Hippocampal formation (tissue), 2 donors: ENCODE measurements at regions not wholly inside any gene's neighbourhood (a gene's known extent, or its start where the extent isn't known, plus 50 kb on each side); places are given as distances from the start of the nearest gene placed in this dataset.

Source experiments
- DNase-seq, 2 donors: peaks; one replicate each; lab custom pipeline; 2025; lab: John Stamatoyannopoulos, UW

DNA sequence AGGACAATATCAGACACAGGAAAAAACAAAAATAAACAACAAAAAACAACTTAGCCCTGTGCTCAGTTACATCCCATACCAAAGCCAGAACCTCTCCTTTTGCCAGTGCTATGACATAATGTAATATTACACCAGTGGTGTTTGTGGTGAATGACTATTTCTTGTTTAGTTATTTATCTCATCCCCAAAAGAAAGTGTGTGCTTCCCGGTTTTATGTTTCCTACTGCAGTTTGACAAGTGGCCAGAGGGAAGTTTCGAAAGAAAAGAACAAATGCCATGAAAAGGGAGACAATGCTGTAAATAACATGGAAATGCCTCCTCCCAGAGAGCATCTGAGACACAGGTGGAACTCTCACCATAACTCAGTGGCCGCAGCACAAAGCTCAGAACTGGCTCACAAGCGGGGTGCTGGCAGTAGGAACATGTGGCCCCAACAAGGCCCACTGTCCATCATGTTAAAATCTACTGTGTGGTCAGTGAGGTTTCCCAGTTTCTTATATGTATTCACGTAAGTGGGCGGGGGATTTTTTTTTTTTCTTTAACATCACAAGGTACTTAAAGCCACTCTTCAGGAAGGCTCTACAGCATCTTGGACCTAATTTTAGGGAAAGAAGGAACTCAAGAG, 158.2 kb downstream of the BARHL2 start:
- no peak for DNase-seq

DNA sequence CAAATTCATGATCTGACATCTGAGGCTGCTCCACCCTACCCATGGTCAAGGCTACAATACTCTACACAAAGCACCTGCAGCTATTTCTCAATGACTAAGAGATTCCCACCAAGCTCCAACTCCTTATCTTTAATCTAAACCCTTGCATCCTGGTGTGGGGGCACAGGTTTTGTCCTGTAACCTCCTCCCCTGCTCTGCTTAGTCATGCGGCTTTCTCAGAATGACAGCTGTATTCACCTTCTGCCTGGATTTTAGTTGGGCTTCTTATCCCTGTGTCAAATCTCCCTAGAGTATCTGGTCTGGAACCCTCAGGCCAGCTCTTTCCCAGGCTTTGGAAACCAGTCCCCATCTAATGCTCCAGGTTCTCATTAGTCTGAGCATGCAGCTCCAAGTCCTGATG, 159.0 kb downstream of the BARHL2 start:
- DNase-seq: no peak

DNA sequence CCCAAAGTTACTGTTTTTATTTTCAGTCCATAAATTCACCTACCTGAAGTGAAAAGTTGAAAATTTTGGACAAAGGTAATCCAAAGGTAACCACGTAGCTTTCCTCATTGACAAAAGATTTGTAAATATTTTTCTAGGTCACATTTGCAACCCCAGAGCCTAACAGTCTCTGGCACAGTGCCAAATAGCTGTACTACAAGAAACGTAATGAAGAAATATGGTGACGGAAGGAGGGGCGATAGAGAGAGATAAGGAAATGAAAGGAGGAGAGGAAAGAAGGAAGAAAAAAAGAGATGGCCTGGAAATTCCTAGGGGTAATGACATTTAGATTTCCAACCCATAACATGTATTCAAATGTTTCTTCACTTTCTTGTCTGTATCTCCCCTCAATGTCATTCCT, 159.4 kb downstream of the BARHL2 start:
- DNase-seq: no peak

DNA sequence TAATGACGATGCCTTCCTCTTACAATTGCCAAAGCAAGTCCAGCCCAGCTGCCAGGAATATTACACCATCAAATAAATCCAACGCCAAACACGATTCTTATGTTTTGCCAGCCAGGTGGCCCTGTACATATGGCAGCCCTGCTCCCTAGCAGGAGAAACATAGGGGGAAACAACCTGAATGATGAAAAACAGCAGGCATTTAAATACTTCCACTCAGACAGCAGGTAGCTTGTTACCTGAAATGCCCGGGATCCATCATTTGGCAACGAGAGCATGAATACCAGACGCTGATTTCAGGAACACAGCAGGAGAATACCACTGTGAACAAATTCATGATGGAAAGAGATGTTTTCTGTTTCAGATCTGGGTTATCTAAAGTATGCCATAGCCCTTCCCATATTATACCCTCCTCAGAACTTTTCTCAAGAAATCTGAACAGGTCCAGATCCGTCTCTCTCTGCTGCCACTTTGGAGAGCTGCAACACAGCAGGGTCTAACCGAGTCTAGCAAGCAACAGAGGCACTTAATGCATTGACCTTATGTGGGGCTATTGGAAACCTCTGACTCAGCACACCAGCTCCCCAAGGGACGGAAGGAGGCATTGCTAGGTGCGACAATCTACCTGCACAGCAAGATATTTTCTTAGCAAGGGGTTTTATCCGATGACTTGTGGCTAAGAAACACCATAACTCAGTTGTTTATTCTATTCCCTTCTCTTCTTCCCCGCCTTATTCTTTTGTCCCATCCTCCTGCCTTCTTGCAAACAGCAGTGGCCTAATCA, 166.3 kb downstream of the BARHL2 start:
- DNase-seq: no peak

DNA sequence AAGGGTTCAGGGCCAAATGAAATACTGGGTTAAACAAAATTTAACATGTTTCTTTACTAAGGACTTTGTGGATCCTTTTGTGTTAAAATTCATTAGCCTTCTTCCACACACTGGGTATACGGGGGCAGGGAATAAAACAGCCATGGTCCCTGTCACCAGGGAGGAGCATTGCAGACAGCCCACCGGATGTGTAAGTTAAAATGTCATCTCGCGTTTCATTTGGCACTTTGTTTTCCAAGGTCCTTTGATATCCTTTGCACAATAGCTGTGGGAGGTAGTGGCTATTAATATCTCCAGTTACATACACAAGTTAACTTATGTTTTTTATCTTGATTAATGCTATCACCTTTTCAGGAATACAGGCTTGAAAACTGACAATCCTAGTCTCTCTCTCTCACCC, 172.7 kb downstream of the BARHL2 start:
- no peak for DNase-seq

DNA sequence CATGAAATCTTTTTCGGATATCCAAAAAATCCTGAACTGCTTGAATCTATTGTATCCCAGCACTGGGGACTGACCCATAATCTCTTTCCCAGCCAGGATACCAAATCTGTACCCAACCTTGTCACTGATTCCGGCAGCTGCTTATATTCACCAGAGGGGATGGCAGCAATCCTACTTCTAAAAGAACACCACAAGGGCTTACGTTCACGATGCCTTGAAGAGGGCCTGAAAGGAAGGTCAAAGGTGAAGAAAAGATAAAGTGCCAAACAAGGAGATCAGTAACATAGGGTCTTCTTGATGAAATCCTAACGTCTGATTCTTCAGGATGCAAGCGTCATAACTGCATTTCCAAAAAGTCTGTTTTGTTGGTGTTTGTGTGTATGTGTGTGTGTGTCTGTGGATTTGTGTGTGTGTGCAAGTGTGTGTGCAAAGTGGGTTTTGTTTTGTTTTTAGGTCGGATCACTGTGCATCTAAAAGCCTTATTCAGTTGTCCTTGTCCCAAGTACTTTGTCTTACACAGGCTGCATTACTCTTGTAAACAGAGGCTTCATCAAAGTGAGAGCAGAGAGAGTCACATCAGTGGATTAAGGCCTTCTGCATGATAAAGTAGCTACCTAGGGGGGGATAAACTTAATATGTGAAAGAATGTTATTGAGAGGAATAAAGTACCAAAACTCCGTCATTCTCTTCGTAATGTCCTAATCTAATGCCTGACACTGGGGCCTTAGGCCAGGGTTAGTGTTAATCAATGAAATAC, 179.3 kb downstream of the BARHL2 start:
- no peak for DNase-seq

DNA sequence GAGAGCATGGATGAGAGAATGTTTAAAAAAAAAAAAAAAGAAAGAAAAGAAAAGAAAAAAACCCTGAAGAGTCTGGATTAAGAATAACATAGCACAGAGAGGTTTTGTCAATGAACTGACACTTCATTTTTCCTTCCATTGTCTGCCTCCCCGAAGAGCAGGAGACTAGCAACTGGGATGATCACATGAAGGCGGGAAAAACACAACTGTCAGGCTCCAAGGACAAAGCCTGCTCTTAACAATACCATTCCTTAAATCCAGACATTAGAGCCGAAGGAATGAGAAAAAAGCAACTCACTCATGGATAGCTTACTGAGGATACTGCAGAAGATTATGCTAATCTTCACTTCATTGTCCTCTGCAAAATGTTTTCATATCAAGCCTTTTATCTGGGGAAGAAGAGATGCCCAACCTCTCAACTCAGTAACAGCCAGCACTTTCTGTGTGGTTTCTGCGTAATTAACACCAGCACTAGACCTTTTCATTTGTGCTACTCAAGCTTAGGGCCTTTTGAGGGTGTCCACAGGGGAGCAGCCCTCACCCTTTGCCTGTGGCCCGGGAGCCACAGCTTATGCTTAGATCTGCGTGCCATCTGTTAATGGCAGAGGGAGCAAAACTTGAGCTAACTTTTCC, 182.3 kb downstream of the BARHL2 start:
- no peak for DNase-seq

DNA sequence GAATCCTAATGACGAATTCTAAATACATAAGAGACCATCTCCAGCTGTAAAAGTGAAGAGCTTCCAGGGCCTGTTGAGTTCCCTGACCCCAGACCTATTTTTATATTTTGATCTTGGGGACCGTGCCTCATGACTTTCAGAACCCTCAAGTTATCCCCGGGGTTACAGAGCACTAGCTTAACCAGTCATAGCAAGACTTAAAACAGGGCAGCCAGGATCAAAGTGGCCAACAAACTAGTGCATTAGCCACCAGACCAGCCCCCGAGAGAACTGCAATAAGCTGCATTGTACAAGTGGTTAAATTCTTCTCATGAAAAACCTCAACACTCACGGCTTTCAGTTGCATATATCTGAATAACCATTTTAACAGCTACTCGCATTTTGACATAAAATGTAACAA, 183.0 kb downstream of the BARHL2 start:
- no peak for DNase-seq

DNA sequence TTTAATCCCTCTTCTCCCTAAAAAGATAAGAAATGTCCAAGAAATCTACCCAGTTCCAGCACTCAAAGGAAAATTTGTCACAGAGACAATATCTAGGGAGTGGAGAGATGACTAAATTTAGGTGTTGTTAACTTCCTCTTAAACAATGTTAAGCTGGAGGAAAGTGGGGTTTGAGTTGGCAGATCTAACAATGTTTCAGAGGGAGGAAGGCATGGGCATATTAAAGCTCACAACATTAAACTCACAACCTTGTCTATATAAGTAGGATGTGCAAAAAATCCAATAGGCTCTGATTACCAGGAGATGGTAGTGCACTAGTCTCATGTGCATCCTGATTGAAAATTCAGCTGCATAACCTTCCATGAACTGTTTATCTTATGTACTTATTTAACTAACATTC, 190.1 kb downstream of the BARHL2 start:
- DNase-seq: no peak

DNA sequence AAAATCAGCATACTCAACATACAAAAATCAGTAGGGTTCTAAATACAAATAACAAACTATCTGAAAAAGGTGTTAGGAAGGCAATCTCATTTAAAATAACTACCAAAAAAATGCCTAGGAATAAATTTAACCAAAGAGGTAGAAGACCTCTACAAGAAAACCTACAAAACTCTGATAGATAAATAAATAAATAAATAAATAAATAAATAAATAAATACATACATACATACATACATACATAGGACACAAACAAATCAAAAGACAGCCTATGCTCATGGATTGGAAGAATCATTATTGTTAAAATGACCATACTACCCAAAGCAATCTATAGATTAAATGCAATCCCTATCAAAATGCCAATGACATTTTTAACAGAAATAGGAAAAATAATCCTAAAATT, 194.7 kb downstream of the BARHL2 start:
- no peak for DNase-seq

DNA sequence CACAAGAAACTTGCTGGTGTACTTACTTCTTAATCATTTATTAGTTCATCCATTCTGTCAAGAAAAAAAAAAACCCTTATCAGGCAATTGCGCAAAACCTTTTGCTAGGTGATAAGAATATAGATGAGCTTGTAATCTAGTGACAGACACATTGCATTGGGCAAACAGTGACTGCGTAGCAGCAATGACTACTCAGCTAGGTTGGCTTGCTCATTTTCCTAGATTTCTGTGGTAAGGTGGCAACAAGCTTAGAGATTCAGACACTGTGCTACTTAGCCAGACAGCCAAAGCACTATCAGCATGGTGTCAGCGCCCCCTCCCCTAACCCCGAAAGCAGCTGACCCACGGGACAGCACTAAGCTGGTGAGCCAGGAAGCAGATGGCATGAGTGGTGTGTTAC, 203.1 kb downstream of the BARHL2 start:
- no peak for DNase-seq

DNA sequence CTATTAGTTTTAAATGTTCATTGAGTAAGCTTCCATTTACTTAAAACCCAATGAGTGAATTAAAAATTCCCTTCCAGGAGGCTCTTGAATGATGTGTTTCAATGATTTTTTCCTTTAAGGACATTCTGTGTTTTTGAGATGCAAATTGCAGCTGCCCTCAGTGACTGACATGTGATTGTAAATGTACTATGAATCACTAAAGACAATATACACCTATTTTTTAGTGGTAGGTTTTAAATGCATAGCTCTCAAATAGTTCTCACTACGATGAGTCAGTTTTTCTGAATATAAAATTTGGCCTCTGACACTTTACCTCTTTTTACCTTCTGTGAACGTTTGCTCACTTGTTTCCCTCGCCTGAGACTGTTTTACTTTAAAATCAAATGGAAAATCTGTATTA, 204.7 kb downstream of the BARHL2 start:
- no peak for DNase-seq

DNA sequence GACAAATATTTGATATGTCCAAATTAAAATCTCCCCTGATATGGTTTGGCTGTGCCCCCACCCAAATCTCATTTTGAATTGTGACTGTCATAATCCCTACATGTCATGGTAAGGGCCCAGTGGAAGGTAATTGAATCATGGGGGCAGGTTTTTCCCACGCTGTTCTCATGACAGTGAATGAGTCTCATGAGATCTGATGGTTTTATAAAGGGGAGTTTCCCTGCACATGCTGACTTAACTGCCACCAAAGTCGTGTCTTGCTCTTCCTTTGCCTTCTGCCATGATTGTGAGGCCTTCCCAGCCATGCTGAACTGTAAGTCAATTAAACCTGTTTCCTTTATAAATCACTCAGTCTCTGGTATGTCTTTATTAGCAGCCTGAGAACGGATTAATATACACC, 207.0 kb downstream of the BARHL2 start:
- DNase-seq: no peak

DNA sequence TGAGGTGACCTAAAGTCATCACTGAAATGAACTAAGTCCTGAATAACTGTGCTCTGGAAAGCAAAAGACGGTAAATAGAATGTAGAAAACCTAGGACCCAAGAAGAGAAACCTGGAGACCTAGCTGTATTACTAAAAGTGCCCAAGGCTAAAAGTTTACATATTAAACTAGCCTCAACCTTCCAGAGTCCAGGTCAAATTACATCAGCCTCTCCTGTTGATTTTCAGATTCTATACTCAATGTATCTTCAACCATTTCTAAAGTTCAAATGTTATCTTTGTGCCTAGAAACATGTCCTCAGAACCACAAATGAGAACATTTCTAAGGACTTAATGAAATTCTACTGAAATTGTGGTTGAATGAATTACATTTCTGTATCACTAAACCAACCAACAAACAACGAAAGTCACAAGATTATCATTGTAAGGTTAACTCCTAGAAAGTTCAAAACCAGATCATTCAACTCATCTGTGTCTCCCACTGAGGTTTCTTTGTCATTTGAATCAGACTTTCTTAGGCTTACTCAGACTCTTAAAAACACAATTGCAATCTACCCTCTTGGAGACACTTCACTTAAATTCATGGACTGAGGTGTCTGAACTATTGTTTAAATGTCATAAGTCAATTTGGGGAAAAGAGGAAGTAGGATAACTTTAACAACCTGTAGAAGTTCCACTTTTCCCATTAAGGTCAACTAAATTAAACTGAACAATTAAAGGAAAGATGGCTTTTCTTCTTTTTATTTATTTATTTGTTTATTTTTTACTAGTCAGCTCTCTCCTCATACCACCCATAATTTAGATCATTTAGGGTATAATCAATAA, 207.7 kb downstream of the BARHL2 start:
- no peak for DNase-seq

DNA sequence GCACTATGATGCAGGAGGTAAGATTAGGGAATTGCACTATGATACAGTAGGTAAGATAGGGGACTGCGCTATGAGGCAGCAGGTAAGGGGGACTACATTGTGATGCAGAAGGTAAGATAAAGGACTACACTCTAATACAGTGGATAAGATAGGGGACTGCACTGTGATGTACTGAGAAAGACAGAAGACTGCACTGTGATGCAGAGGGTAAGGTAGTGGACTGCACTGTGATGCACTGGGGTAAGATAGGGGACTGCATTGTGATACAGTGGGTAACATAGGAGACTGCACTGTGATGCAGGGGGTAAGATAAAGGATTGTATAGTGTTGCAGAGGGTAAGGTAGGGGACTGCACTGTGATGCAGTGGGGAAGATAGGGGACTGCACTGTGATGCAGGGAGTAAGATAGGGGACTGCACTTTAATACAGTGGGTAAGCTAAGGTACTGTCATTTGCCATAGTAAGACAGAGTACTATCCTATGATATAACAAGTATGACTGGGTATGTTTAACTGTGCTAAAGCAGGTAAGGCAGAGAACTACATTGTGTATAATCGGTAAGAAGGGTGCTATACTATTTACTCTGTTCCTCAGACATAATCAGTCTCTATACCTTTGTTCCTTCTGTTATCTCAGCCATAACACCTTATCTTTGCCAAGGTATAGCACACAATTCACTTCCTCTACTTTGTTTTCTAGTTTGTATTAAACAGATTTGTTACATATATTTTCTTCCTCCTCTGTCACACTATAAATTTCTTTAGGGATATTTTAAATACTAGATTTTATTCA, 208.5 kb downstream of the BARHL2 start:
- DNase-seq: no peak

DNA sequence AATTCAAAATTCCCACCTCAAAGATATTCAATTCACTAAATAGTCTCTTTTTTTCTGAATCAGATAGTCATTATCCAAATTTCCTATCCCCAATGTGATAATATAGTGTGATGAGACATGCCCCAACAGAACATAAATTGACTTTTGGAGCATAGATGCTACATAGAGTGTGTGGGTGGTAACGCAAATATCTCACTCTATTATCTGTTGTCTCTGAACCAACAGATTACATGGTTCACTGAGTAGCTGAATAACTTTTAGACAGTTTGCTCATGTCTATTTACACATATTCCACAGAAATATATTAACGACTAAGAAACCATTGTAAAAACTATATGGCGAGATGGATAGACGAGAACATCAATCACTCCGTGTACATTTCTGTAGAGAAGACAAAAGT, 209.9 kb downstream of the BARHL2 start:
- DNase-seq: no peak

DNA sequence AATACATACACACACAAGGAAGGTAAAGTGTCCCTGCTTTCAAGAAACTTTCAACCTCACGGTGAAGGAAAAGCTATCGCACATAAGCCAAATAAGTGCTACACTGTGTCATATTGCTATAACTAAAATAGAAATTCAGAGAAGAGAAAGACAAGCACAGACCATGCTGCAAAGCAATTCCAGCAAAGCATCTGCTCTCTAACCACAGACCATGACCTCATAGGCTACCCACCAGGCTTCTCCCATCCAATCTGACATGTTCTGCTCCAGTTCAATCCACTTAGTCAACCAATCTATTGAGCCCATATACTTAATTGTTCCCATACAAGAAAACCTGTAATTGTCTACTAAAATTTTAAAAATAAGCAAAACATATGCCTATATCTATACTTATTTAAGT, 211.3 kb downstream of the BARHL2 start:
- DNase-seq: no peak

DNA sequence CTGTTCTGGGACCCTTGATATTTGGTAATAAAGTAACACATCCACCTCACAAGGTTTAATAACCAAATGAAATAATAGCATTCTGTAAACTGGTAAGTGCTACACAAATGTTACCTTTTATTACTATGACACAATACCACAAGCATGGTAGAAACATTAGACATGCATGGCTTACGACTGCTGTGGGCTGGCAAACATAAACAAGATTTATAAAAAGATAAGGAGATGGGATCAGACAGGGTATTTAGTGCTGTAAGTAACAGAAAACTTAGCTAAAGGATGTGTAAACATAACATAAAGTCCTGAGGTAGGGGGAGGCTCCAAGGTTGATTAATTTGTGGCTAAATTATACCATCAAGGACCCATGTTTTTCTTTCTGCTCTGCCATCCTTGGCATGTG, 212.6 kb downstream of the BARHL2 start:
- no peak for DNase-seq

DNA sequence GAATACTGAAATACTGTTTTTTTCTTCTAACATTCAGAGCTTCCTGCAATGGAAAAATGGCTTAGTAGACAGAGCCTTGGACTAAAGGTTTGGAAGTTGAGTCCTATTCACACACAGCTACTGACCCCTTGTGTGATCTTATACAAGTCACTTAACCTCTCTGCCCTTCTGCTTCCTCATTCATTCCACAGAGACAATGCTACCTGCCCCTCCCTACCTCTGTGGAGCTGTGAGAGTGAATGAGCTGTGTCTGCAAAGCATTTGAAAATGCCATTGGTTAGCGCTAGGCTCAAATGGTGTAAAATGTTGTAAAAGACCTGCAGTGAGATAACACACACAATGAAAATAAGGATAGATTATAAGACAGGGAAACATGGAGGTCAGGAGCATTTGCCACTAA, 214.4 kb downstream of the BARHL2 start:
- no peak for DNase-seq

DNA sequence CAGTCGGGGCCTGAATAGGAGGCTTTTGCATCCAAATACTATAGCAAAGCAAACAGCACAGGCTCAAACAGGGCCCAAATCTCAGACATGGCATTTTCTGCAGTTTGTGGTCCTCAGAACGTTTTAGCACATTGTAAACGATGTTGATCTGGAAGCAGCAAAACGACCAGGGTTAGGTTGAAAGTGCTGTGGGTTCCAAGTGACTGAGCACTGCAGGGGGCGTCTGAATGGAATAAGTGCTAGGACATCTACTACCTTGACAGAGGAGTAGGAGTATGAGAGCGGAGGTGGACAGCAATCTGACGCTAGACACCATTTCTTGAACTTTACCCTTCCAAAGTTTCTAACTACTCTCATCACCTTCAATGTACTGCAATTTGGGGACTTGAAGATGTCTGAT, 214.9 kb downstream of the BARHL2 start:
- DNase-seq: no peak

DNA sequence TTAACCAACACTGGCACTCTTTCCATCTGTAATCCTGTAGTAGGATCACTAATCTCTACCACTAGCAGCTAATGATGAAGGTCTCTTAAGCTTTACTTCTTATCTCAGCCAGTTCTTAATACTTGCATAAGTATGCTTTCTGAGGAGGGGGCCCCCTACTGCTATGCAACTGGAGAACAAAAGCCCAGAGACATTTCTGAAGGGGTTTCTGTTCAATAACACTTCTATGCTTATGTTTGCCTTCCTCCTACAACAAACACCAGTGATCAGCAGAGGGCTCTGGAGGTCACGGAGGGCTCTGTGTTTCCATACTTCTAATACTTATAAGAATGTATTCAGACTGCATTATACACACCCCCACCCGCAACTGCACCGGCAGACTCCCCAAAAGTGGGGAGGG, 215.8 kb downstream of the BARHL2 start:
- no peak for DNase-seq
